ENCODE measurements at regions not wholly inside any gene's neighbourhood (a gene's known extent, or its start where the extent isn't known, plus 50 kb on each side); places are given as distances from the start of the nearest gene placed in this dataset.

- Mint-ChIP-seq H3K27me3 (no peaks in the 10 kb centered on the region), H3K4me3 (no peak overlapping the region), H3K9me3 (no peaks in the 10 kb centered on the region), H3K4me1 (ENCODE audit: unreplicated experiment) (no peaks in the 10 kb centered on the region), H3K27ac (no peak overlapping the region), H3K36me3 (no peaks in the 10 kb centered on the region)
- no peak for DNase-seq (ENCODE audit: extremely low spot score, unreplicated experiment)
- no peak for TF ChIP-seq CTCF (conservative IDR thresholded peaks at IDR 0.05)
Observed at GRCh38 chr2:76498360-76498759, 787.6 kb upstream of the GCFC2 start.

GRCh38 chr2:76491503-76491902, 780.8 kb upstream of the GCFC2 start:
- no peaks in the 10 kb centered on the region for H3K4me1 Mint-ChIP-seq (ENCODE audit: unreplicated experiment)
- H3K27ac Mint-ChIP-seq: no peak overlapping the region
- TF ChIP-seq CTCF (conservative IDR thresholded peaks at IDR 0.05): no peak
- H3K9me3 Mint-ChIP-seq: no peaks in the 10 kb centered on the region
- H3K36me3 Mint-ChIP-seq: no peaks in the 10 kb centered on the region
- no peak for DNase-seq (ENCODE audit: extremely low spot score, unreplicated experiment)
- no peaks in the 10 kb centered on the region for H3K27me3 Mint-ChIP-seq
- H3K4me3 Mint-ChIP-seq: no peak overlapping the region

GRCh38 chr2:76478266-76479035, 767.7 kb upstream of the GCFC2 start:
- Mint-ChIP-seq H3K4me1 (ENCODE audit: unreplicated experiment) (no peaks in the 10 kb centered on the region), H3K36me3 (no peaks in the 10 kb centered on the region), H3K27ac (no peak overlapping the region), H3K4me3 (no peak overlapping the region), H3K27me3 (no peaks in the 10 kb centered on the region), H3K9me3 (no peaks in the 10 kb centered on the region)
- TF ChIP-seq CTCF (conservative IDR thresholded peaks at IDR 0.05): no peak
- no peak for DNase-seq (ENCODE audit: extremely low spot score, unreplicated experiment)

GRCh38 chr2:76472946-76473345, 762.2 kb upstream of the GCFC2 start:
- no peak overlapping the region for H3K27ac Mint-ChIP-seq
- H3K4me1 Mint-ChIP-seq (ENCODE audit: unreplicated experiment): no peaks in the 10 kb centered on the region
- no peaks in the 10 kb centered on the region for H3K36me3 Mint-ChIP-seq
- no peak overlapping the region for H3K4me3 Mint-ChIP-seq
- no peak for DNase-seq (ENCODE audit: extremely low spot score, unreplicated experiment)
- no peaks in the 10 kb centered on the region for H3K27me3 Mint-ChIP-seq
- no peaks in the 10 kb centered on the region for H3K9me3 Mint-ChIP-seq
- TF ChIP-seq CTCF (conservative IDR thresholded peaks at IDR 0.05): no peak

GRCh38 chr2:76469066-76469465, 758.4 kb upstream of the GCFC2 start:
- Mint-ChIP-seq H3K27me3 (no peaks in the 10 kb centered on the region), H3K9me3 (no peaks in the 10 kb centered on the region), H3K4me3 (no peak overlapping the region), H3K4me1 (ENCODE audit: unreplicated experiment) (no peaks in the 10 kb centered on the region), H3K27ac (no peak overlapping the region), H3K36me3 (no peaks in the 10 kb centered on the region)
- no peak for DNase-seq (ENCODE audit: extremely low spot score, unreplicated experiment)
- TF ChIP-seq CTCF (conservative IDR thresholded peaks at IDR 0.05): no peak

All from type B pancreatic cell (in vitro differentiated cells).